Left lung (tissue), 4 donors: ENCODE measurements at regions not wholly inside any gene's neighbourhood (a gene's known extent, or its start where the extent isn't known, plus 50 kb on each side); places are given as distances from the start of the nearest gene placed in this dataset.
A peak's percentile ranks its signal among the peaks of the same experiment; 100 is the strongest.

Experiments used
- ATAC-seq: fragments of 200-7000 bp; cut with Tn5 transposase; one replicate; pipeline ENCODE4 v1.9.1; 2020; ENCODE audit warnings: moderate library complexity
- DNase-seq, 4 donors: peaks; one replicate each; pipeline ENCODE4 v3.0.0-alpha.2; 2013 to 2020
- H3K27ac ChIP-seq, 2 donors: fragments of 200-600 bp; sonication (generic) in 1 of 2; one replicate each; pipeline versions ENCODE4 v1.5.0 to v1.8.0; 2020 to 2021
- H3K27me3 ChIP-seq, 2 donors: fragments of 200-600 bp; sonication (generic) in 1 of 2; one replicate each; pipeline versions ENCODE4 v1.5.0 to v1.8.0; 2020 to 2021
- H3K36me3 ChIP-seq, 2 donors: fragments of 200-600 bp; sonication (generic) in 1 of 2; one replicate each; pipeline versions ENCODE4 v1.5.0 to v1.8.0; 2020 to 2021
- H3K4me1 ChIP-seq, 2 donors: fragments of 200-600 bp; one replicate each; pipeline ENCODE4 v1.8.0; 2021
- H3K4me3 ChIP-seq, 2 donors: fragments of 200-600 bp; sonication (generic) in 1 of 2; one replicate each; pipeline versions ENCODE4 v1.5.0 to v1.8.0; 2020 to 2021; ENCODE audit warnings: mild to moderate bottlenecking in 1 of 2
- H3K9me3 ChIP-seq, 2 donors: fragments of 200-600 bp; sonication (generic) in 1 of 2; one replicate each; pipeline versions ENCODE4 v1.5.0 to v1.8.0; 2020 to 2021
- CTCF ChIP-seq, 2 donors: fragments of 200-600 bp; sonication (generic) in 1 of 2; IDR thresholded peaks; one replicate each; pipeline versions ENCODE4 v1.5.0 to v1.8.0; 2021; ENCODE audit warnings: antibody characterized with exemption in 2 of 2
- intact Hi-C, 2 donors: fragments of 100-400 bp; cut with DNase I; formaldehyde crosslinking; loops; one replicate each; pipeline versions ENCODE4 v1.11.2 to v1.14.2; 2022
- donor health status: DM: no; HTN: yes; CAD: no.
- donor health status: DM: no; HTN: no; CAD: no.

DNA sequence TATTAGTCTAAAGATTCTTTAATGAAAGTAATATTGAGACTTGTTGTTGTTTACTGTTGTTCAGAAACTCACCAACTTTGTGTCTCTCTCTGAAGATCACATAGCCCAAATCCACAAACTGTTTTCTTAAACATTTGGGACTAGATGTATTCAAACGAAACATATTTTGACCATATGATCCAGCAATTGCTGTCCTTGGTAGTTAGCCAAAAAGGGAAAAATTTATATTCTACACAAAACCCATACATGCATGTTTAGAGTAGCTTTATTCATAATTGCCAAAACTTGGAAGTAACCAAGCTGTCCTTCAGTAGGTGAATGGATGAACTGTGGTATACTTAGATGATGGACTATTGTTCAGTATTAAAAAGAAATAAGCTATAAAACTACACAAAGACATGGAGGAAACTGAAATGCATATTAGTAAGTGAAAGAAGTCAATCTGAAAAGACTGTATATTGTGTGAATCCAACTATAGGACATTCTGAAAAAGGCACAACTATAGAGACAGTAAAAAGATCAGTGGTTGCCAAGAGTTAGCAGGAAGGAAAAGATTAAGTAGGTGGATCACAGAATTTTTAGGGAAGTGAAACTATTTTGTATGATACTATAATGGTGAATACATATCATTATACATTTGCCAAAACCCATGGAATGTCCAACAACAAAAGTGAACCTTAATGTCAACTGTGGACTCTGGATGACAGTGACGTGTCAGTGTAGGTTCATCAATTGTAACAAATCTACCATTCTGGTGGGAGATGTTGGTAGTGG is 442.9 kb downstream of the INSC start:
- Histone ChIP-seq H3K27me3 (no peaks in the 10 kb centered on the region), H3K9me3 (peaks cover 0 to 3% of the 10 kb centered on the region in 2 donors), H3K4me1 (no peaks in the 10 kb centered on the region), H3K36me3 (no peaks in the 10 kb centered on the region), H3K27ac (no peak overlapping the region), H3K4me3 (no peak overlapping the region)
- TF ChIP-seq CTCF (IDR thresholded peaks at IDR 0.05), result no peak
- ATAC-seq, result no peak
- intact Hi-C loops, result no loop called here
- no peak for DNase-seq

- Histone ChIP-seq H3K4me1 (no peaks in the 10 kb centered on the region), H3K27ac (no peak overlapping the region), H3K36me3 (no peaks in the 10 kb centered on the region), H3K4me3 (no peak overlapping the region), H3K27me3 (no peaks in the 10 kb centered on the region), H3K9me3 (peaks cover 0 to 3% of the 10 kb centered on the region in 2 donors)
- intact Hi-C loops, result no loop called here
- ATAC-seq (no peak), DNase-seq (no peak)
- no peak for TF ChIP-seq CTCF (IDR thresholded peaks at IDR 0.05)
These were observed 443.9 kb downstream of the INSC start for GRCh38 chr11:15558513-15559181.

GRCh38 chr11:15560689-15561467 is 446.2 kb downstream of the INSC start:
- Histone ChIP-seq H3K27ac (no peak overlapping the region), H3K9me3 (peaks cover 0 to 3% of the 10 kb centered on the region in 2 donors), H3K4me3 (no peak overlapping the region), H3K27me3 (no peaks in the 10 kb centered on the region), H3K4me1 (no peaks in the 10 kb centered on the region), H3K36me3 (no peaks in the 10 kb centered on the region)
- DNase-seq (peak in 1 of 4 donors; percentile 76), ATAC-seq (no peak)
- no peak for TF ChIP-seq CTCF (IDR thresholded peaks at IDR 0.05)
- intact Hi-C loops, result no loop called here

DNA sequence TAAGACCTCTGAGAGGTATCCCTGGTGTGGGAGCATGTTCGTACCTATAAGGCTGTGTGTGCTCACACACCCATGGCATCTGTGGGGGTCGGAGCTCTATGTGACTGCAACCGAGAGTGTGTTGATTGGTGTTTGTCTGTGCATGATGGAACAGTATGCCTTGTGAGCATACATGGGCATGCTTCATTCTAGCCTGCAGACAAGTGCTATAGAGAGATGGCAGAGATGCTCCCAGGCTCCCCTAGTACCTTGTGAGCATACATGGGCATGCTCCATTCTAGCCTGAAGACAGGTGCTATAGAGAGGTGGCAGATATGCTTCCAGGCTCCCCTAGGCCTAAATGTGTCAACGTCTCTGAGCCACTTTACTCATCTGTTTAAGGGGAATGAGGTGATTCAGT is 447.5 kb downstream of the INSC start:
- no peak overlapping the region for H3K27ac ChIP-seq
- H3K4me1 ChIP-seq, result no peaks in the 10 kb centered on the region
- intact Hi-C loops, result no loop called here
- no peak for DNase-seq
- H3K27me3 ChIP-seq, result no peaks in the 10 kb centered on the region
- H3K4me3 ChIP-seq, result no peak overlapping the region
- peaks cover 0 to 3% of the 10 kb centered on the region in 2 donors for H3K9me3 ChIP-seq
- ATAC-seq, result no peak
- no peak for TF ChIP-seq CTCF (IDR thresholded peaks at IDR 0.05)
- no peaks in the 10 kb centered on the region for H3K36me3 ChIP-seq

DNA sequence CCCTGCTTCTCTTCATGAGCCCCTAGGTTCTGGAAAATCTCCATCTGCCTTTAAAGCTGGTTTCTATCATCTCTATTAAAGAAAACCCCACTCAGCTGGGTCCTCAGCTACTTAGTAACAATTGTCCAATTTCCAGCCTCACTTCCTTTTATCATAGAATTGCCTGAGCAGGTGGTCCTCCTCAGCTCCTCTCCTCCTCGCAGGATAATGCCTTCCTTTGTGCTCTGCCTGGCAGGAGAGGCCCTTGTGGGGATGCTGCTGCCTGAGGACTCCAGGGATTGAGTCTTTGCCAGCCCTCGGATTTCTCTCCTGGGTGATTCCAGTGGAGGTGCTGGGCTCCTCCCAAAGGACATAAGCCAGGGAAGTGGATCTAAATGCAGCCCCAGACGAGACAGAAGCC is 448.3 kb downstream of the INSC start:
- DNase-seq (no peak), ATAC-seq (no peak)
- intact Hi-C loops, result no loop called here
- Histone ChIP-seq H3K4me1 (no peaks in the 10 kb centered on the region), H3K27me3 (no peaks in the 10 kb centered on the region), H3K9me3 (peaks cover 0 to 3% of the 10 kb centered on the region in 2 donors), H3K4me3 (no peak overlapping the region), H3K36me3 (no peaks in the 10 kb centered on the region), H3K27ac (no peak overlapping the region)
- no peak for TF ChIP-seq CTCF (IDR thresholded peaks at IDR 0.05)
